NCI-H1417 treated with DMSO at 0.1 percent for 48 hours (cell line): ENCODE measurements at regions not wholly inside any gene's neighbourhood (a gene's known extent, or its start where the extent isn't known, plus 50 kb on each side); places are given as distances from the start of the nearest gene placed in this dataset.

Experiments used
- DNase-seq: peaks from one replicate; lab custom pipeline; 2025; lab: John Stamatoyannopoulos, UW

GRCh38 chr6:163720460-163721235 lies 306.1 kb downstream of the QKI start:
- no peak for DNase-seq

GRCh38 chr6:163720005-163720404 lies 305.5 kb downstream of the QKI start:
- DNase-seq, result peak; percentile 77

- no peak for DNase-seq
Measured at GRCh38 chr6:163719028-163719742, 304.7 kb downstream of the QKI start.

GRCh38 chr6:163718537-163718936 lies 304.0 kb downstream of the QKI start:
- DNase-seq, result no peak

- no peak for DNase-seq
Measured at GRCh38 chr6:163717106-163717764, 302.7 kb downstream of the QKI start.

GRCh38 chr6:163716690-163717089 lies 302.2 kb downstream of the QKI start:
- DNase-seq, result no peak

GRCh38 chr6:163715846-163716245 lies 301.3 kb downstream of the QKI start:
- DNase-seq, result no peak

GRCh38 chr6:163714179-163714578 lies 299.7 kb downstream of the QKI start:
- no peak for DNase-seq

GRCh38 chr6:163712981-163713380 lies 298.5 kb downstream of the QKI start:
- no peak for DNase-seq

- DNase-seq, result no peak
Measured at GRCh38 chr6:163712566-163712961, 298.0 kb downstream of the QKI start.

GRCh38 chr6:163711615-163712565 lies 297.4 kb downstream of the QKI start:
- DNase-seq, result no peak

- no peak for DNase-seq
Measured at GRCh38 chr6:163710532-163711470, 296.3 kb downstream of the QKI start.

- DNase-seq, result no peak
Measured at GRCh38 chr6:163709693-163710092, 295.2 kb downstream of the QKI start.

- DNase-seq, result no peak
Measured at GRCh38 chr6:163709255-163709654, 294.7 kb downstream of the QKI start.

GRCh38 chr6:163708466-163708865 lies 293.9 kb downstream of the QKI start:
- DNase-seq, result no peak

GRCh38 chr6:163707387-163708355 lies 293.2 kb downstream of the QKI start:
- no peak for DNase-seq

GRCh38 chr6:163706500-163707087 lies 292.1 kb downstream of the QKI start:
- no peak for DNase-seq

- DNase-seq, result no peak
Measured at GRCh38 chr6:163705923-163706322, 291.4 kb downstream of the QKI start.

- no peak for DNase-seq
Measured at GRCh38 chr6:163702736-163703135, 288.2 kb downstream of the QKI start.
